Ishikawa (cell line): ENCODE measurements at regions not wholly inside any gene's neighbourhood (a gene's known extent, or its start where the extent isn't known, plus 50 kb on each side); places are given as distances from the start of the nearest gene placed in this dataset.

Experiments
- CEBPB ChIP-seq: IDR thresholded peaks from 2 replicates; pipeline ENCODE4 v1.6.1; 2012
- EP300 ChIP-seq: IDR thresholded peaks from 2 replicates; pipeline ENCODE4 v1.6.1; 2012; ENCODE audit warnings: borderline replicate concordance
- FOXM1 ChIP-seq: IDR thresholded peaks from 2 replicates; pipeline ENCODE4 v1.6.1; 2012; ENCODE audit warnings: low read depth, borderline replicate concordance
- NFIC ChIP-seq: IDR thresholded peaks from 2 replicates; pipeline ENCODE4 v1.6.1; 2012
- REST ChIP-seq: IDR thresholded peaks from 2 replicates; pipeline ENCODE4 v1.6.1; 2012; ENCODE audit warnings: low read depth, mild to moderate bottlenecking
- TAF1 ChIP-seq: IDR thresholded peaks from 2 replicates; pipeline ENCODE4 v1.6.1; 2012; ENCODE audit warnings: low read depth, mild to moderate bottlenecking
- TEAD4 ChIP-seq: IDR thresholded peaks from 2 replicates; pipeline ENCODE4 v1.6.1; 2012
- YY1 ChIP-seq: IDR thresholded peaks from 2 replicates; pipeline ENCODE4 v1.6.1; 2012; ENCODE audit warnings: low read depth
- TF ChIP-seq, protein P1 (sequence below): IDR thresholded peaks from 2 replicates; pipeline ENCODE4 v1.6.1; 2012

DNA sequence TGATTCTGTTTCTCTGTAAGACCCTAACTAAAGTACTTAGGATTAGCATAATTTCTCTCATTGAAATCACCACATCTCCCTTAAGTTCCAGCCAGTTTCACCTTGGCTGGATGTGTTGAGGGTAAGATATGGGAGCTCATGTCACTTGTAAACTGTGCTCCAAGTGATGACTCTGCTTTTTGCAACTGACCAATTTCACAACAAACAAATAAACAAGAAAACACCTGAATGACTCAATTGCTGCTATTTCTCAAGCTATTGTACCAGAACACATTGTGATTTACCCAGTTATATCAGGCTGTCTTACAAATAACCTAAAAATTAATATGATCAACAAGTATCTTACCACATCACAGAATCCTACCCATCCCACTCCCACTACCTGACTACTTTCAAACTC is 379.1 kb upstream of the KIF2A start:
- TF ChIP-seq FOXM1 = no peak
- no peak for TF ChIP-seq NFIC
- no peak for TF ChIP-seq EP300
- TF ChIP-seq TEAD4 = no peak
- TF ChIP-seq CEBPB = no peak
- TF ChIP-seq REST = no peak
- TF ChIP-seq, protein P1, sequence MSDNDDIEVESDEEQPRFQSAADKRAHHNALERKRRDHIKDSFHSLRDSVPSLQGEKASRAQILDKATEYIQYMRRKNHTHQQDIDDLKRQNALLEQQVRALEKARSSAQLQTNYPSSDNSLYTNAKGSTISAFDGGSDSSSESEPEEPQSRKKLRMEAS = no peak
- TF ChIP-seq YY1 = no peak
- TF ChIP-seq TAF1 = no peak
